RWPE2 (cell line): ENCODE measurements at regions not wholly inside any gene's neighbourhood (a gene's known extent, or its start where the extent isn't known, plus 50 kb on each side); places are given as distances from the start of the nearest gene placed in this dataset.

ENCODE experiments used
- ATAC-seq: fragments of 200-7000 bp; cut with Tn5 transposase; 3 replicates; pipeline ENCODE4 v1.9.1; 2021; ENCODE audit warnings: low read depth
- DNase-seq: peaks from one replicate; pipeline ENCODE4 v3.0.0-alpha.2; 2020; ENCODE audit warnings: low spot score
- H3K27ac ChIP-seq: fragments of 450-650 bp; 2 replicates; pipeline ENCODE4 v1.5.1; 2017; ENCODE audit warnings: mild to moderate bottlenecking; ENCODE audit not compliant: poor library complexity, severe bottlenecking
- H3K27me3 ChIP-seq: fragments of 250-450 bp; sonication (Bioruptor Pico); 2 replicates; pipeline ENCODE4 v1.5.1; 2021; ENCODE audit warnings: mild to moderate bottlenecking, moderate library complexity; ENCODE audit not compliant: insufficient read depth, poor library complexity, severe bottlenecking
- H3K36me3 ChIP-seq: fragments of 250-450 bp; sonication (Bioruptor Pico); 2 replicates; pipeline ENCODE4 v1.5.1; 2020; ENCODE audit warnings: low read depth, mild to moderate bottlenecking, moderate library complexity
- H3K4me1 ChIP-seq: fragments of 250-450 bp; sonication (Bioruptor Pico); 2 replicates; pipeline ENCODE4 v1.5.1; 2021; ENCODE audit warnings: mild to moderate bottlenecking, moderate library complexity; ENCODE audit not compliant: insufficient read depth, poor library complexity, severe bottlenecking
- H3K4me3 ChIP-seq: fragments of 250-450 bp; sonication (Bioruptor Pico); 2 replicates; pipeline ENCODE4 v1.5.1; 2021; ENCODE audit warnings: mild to moderate bottlenecking, moderate library complexity; ENCODE audit not compliant: severe bottlenecking
- H3K9me3 ChIP-seq: fragments of 250-450 bp; sonication (Bioruptor Pico); 2 replicates; pipeline ENCODE4 v1.5.1; 2021; ENCODE audit warnings: mild to moderate bottlenecking, moderate library complexity; ENCODE audit not compliant: severe bottlenecking
- CTCF ChIP-seq: fragments of 450-650 bp; IDR thresholded peaks from one replicate; pipeline ENCODE4 v1.5.1; 2017; ENCODE audit warnings: mild to moderate bottlenecking, moderate library complexity; ENCODE audit not compliant: poor library complexity, severe bottlenecking

- no peaks in the 10 kb centered on the region for H3K27me3 ChIP-seq
- H3K4me3 ChIP-seq: no peak overlapping the region
- TF ChIP-seq CTCF: no peak
- no peak overlapping the region for H3K27ac ChIP-seq
- no peaks in the 10 kb centered on the region for H3K4me1 ChIP-seq
- no peaks in the 10 kb centered on the region for H3K9me3 ChIP-seq
- H3K36me3 ChIP-seq: no peaks in the 10 kb centered on the region
- DNase-seq (no peak), ATAC-seq (no peak)
Observed at GRCh38 chr3:194939949-194940770, 254.5 kb downstream of the FAM43A start.

GRCh38 chr3:194941360-194941955 is 255.8 kb downstream of the FAM43A start:
- TF ChIP-seq CTCF: no peak
- Histone ChIP-seq H3K36me3 (no peaks in the 10 kb centered on the region), H3K4me3 (no peak overlapping the region), H3K4me1 (no peaks in the 10 kb centered on the region), H3K9me3 (no peaks in the 10 kb centered on the region), H3K27ac (no peak overlapping the region), H3K27me3 (no peaks in the 10 kb centered on the region)
- no peak for ATAC-seq
- no peak for DNase-seq

GRCh38 chr3:194941956-194942511 is 256.4 kb downstream of the FAM43A start:
- no peaks in the 10 kb centered on the region for H3K9me3 ChIP-seq
- H3K27ac ChIP-seq: no peak overlapping the region
- no peak for ATAC-seq
- no peak overlapping the region for H3K4me3 ChIP-seq
- no peaks in the 10 kb centered on the region for H3K27me3 ChIP-seq
- H3K36me3 ChIP-seq: no peaks in the 10 kb centered on the region
- H3K4me1 ChIP-seq: no peaks in the 10 kb centered on the region
- TF ChIP-seq CTCF: no peak
- DNase-seq: no peak

GRCh38 chr3:194944526-194944925 is 258.8 kb downstream of the FAM43A start:
- Histone ChIP-seq H3K9me3 (no peaks in the 10 kb centered on the region), H3K36me3 (no peaks in the 10 kb centered on the region), H3K4me1 (no peaks in the 10 kb centered on the region), H3K27me3 (no peaks in the 10 kb centered on the region), H3K27ac (no peak overlapping the region), H3K4me3 (no peak overlapping the region)
- ATAC-seq: no peak
- DNase-seq: no peak
- no peak for TF ChIP-seq CTCF
